IMR-90 (cell line): ENCODE measurements at regions not wholly inside any gene's neighbourhood (a gene's known extent, or its start where the extent isn't known, plus 50 kb on each side); places are given as distances from the start of the nearest gene placed in this dataset.

Source experiments
- ATAC-seq: fragments of 200-7000 bp; cut with Tn5 transposase; 2 replicates; pipeline ENCODE4 v1.9.1; 2020; ENCODE audit warnings: low read depth, mild to moderate bottlenecking, moderate library complexity
- BruUV-seq: library from RNA; stranded (reverse); fragments of 400-500 nt; replicated peaks from 2 replicates; lab custom pipeline; 2021; lab: Mats Ljungman, UMichigan
- CTCF ChIA-PET: fragments of 300-600 bp; formaldehyde crosslinking; extraction: SDS; loops from one replicate; lab custom pipeline; 2021; ENCODE audit warnings: antibody characterized with exemption; lab: Yijun Ruan, JAX
- POLR2A ChIA-PET: fragments of 300-600 bp; sonication (Branson Sonifier 250); formaldehyde crosslinking; loops from one replicate; lab custom pipeline; 2022; ENCODE audit warnings: antibody characterized with exemption; ENCODE audit not compliant: unreplicated experiment; lab: Charles Lee
- DNase-seq: peaks from one replicate; pipeline ENCODE4 v3.0.0; 2013
- H2AFZ ChIP-seq: replicated peaks from 2 replicates; pipeline ENCODE3; 2013; ENCODE audit warnings: low read length, mild to moderate bottlenecking; ENCODE audit not compliant: poor library complexity
- H2AK5ac ChIP-seq: 2 replicates; pipeline ENCODE4 v1.6.1; 2013; ENCODE audit warnings: low read depth, low read length, inconsistent platforms
- H2AK9ac ChIP-seq: replicated peaks from 2 replicates; pipeline ENCODE3; 2013; ENCODE audit warnings: mild to moderate bottlenecking, low read depth, low read length, moderate library complexity; ENCODE audit not compliant: poor library complexity
- H2BK120ac ChIP-seq: 2 replicates; pipeline ENCODE4 v1.6.1; 2013; ENCODE audit warnings: low read depth, low read length, inconsistent platforms
- H2BK15ac ChIP-seq: 3 replicates; pipeline ENCODE4 v1.6.1; 2013; ENCODE audit warnings: low read depth, low read length, inconsistent platforms
- H2BK20ac ChIP-seq: 2 replicates; pipeline ENCODE4 v1.6.1; 2013; ENCODE audit warnings: low read depth, mild to moderate bottlenecking, inconsistent platforms, low read length, moderate library complexity
- H2BK5ac ChIP-seq: 2 replicates; pipeline ENCODE4 v1.6.1; 2013; ENCODE audit warnings: mild to moderate bottlenecking, low read depth, low read length, inconsistent platforms; ENCODE audit not compliant: poor library complexity, severe bottlenecking
- H3K14ac ChIP-seq: replicated peaks from 2 replicates; pipeline ENCODE4 v1.6.1; 2013; ENCODE audit warnings: low read depth, low read length, inconsistent platforms
- H3K18ac ChIP-seq: 2 replicates; pipeline ENCODE4 v1.6.1; 2013; ENCODE audit warnings: low read depth, low read length, control low read depth
- H3K23ac ChIP-seq: 2 replicates; pipeline ENCODE4 v1.6.1; 2013; ENCODE audit warnings: low read depth, low read length, inconsistent platforms
- H3K27ac ChIP-seq: 2 replicates; pipeline ENCODE4 v1.5.1; 2013; ENCODE audit warnings: mild to moderate bottlenecking, control low read depth, low read length; ENCODE audit not compliant: insufficient read depth
- H3K27me3 ChIP-seq: 2 replicates; pipeline ENCODE4 v1.6.1; 2013; ENCODE audit warnings: low read length; ENCODE audit not compliant: control insufficient read depth, insufficient read depth
- H3K36me3 ChIP-seq: 2 replicates; pipeline ENCODE4 v1.6.1; 2013; ENCODE audit warnings: low read length, mixed read lengths; ENCODE audit not compliant: control insufficient read depth, insufficient read depth
- H3K4ac ChIP-seq: 2 replicates; pipeline ENCODE4 v1.6.1; 2013; ENCODE audit warnings: low read depth, low read length, inconsistent platforms
- H3K4me1 ChIP-seq: 2 replicates; pipeline ENCODE4 v1.6.1; 2013; ENCODE audit warnings: low read length, mixed read lengths; ENCODE audit not compliant: control insufficient read depth, insufficient read depth
- H3K4me2 ChIP-seq: 2 replicates; pipeline ENCODE4 v1.6.1; 2013; ENCODE audit warnings: low read depth, mild to moderate bottlenecking, control low read depth, low read length, moderate library complexity
- H3K4me3 ChIP-seq: 2 replicates; pipeline ENCODE4 v1.5.1; 2013; ENCODE audit warnings: low read depth, mild to moderate bottlenecking, control low read depth, low read length, moderate library complexity; ENCODE audit not compliant: insufficient read depth
- H3K56ac ChIP-seq: 2 replicates; pipeline ENCODE4 v1.6.1; 2013; ENCODE audit warnings: low read length, inconsistent platforms; ENCODE audit not compliant: insufficient read depth; ENCODE audit errors: extremely low read depth
- H3K79me1 ChIP-seq, 2 experiments: 2 replicates each; pipeline ENCODE4 v1.6.1; 2013; ENCODE audit warnings: low read length in 2 of 2, inconsistent platforms in 1 of 2, low read depth in 1 of 2
- H3K9ac ChIP-seq: 2 replicates; pipeline ENCODE4 v1.6.1; 2013; ENCODE audit warnings: low read depth, low read length, control low read depth
- H3K9me1 ChIP-seq: 2 replicates; pipeline ENCODE4 v1.6.1; 2013; ENCODE audit warnings: low read length, inconsistent platforms; ENCODE audit not compliant: insufficient read depth
- H3K9me3 ChIP-seq: 2 replicates; pipeline ENCODE4 v1.6.1; 2013; ENCODE audit warnings: low read length; ENCODE audit not compliant: control insufficient read depth, insufficient read depth
- H4K20me1 ChIP-seq: 2 replicates; pipeline ENCODE4 v1.6.1; 2013; ENCODE audit warnings: low read length, inconsistent platforms; ENCODE audit not compliant: insufficient read depth
- H4K5ac ChIP-seq: 2 replicates; pipeline ENCODE4 v1.6.1; 2013; ENCODE audit warnings: mild to moderate bottlenecking, low read depth, low read length, control low read depth
- H4K8ac ChIP-seq, 2 experiments: 2 replicates each; pipeline ENCODE4 v1.6.1; 2013; ENCODE audit warnings: low read depth in 2 of 2, low read length in 2 of 2, control low read depth in 1 of 2, inconsistent platforms in 1 of 2
- H4K91ac ChIP-seq: 2 replicates; pipeline ENCODE4 v1.6.1; 2013; ENCODE audit warnings: low read depth, low read length, inconsistent platforms; ENCODE audit not compliant: insufficient read depth
- RAD21 ChIP-seq: IDR thresholded peaks from 2 replicates; pipeline ENCODE4 v1.6.1; 2012; ENCODE audit warnings: low read length, improper control_type of control experiment
- WGBS, 2 experiments: methylation state at CpG; one replicate each; pipeline versions ENCODE4 v1.1.5 to v1.1.7; 2013; ENCODE audit warnings: missing lambda C conversion rate in 2 of 2; ENCODE audit not compliant: insufficient read length in 1 of 2; ENCODE audit errors: extremely low coverage in 2 of 2; 5-methylcytosine and 5-hydroxymethylcytosine counted together
- dilution Hi-C: fragments of 300-500 bp; cut with HindIII; formaldehyde crosslinking; loops from one replicate; pipeline ENCODE4 v1.14.3; 2018; ENCODE audit warnings: low sequenced_read_pairs; ENCODE audit not compliant: unreplicated experiment
- in situ Hi-C: fragments of 300-500 bp; cut with MboI; formaldehyde crosslinking; loops from 3 replicates; pipeline ENCODE4 v1.14.3; 2019; ENCODE audit warnings: low sequenced_read_pairs, inconsistent platforms, mixed read lengths
- intact Hi-C: fragments of 100-400 bp; cut with micrococcal nuclease; formaldehyde crosslinking; loops from 2 replicates; pipeline ENCODE4 v1.10.0; 2022
- TF ChIP-seq, protein P1 (sequence below): fragments of 150-350 bp; IDR thresholded peaks from 2 replicates; pipeline ENCODE4 v1.6.1; 2016; ENCODE audit warnings: low read depth, mild to moderate bottlenecking, low read length, moderate library complexity, borderline replicate concordance

DNA sequence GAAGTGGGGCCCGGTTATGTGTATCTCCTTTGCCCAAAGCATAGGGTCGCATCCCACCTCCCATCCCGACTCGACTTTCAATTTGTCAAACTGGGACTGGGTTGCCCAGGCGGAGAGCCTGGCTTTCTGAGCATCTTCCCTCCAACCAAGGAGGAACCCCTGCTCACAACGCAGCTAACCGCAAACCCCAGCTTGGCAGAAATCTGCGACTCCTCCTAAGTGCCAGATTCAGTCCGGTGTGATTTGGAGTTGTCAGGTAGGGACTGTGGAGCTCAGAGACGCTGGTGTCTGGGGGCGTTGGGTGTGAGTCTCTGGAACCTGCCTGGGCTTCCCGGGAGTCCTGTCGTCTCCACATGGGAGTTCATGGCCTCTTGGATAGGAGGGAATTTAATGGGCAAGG lies 1126.7 kb downstream of the AACS start:
- Histone ChIP-seq H3K9me3 (peaks cover 29% of the 10 kb centered on the region), H4K8ac (no peak overlapping the region), H3K9me1 (no peaks in the 10 kb centered on the region), H3K9ac (no peak overlapping the region), H2AFZ (no peak overlapping the region), H3K4me2 (no peak overlapping the region), H2BK15ac (no peak overlapping the region), H4K5ac (no peak overlapping the region), H3K14ac (no peak overlapping the region), H4K91ac (no peak overlapping the region), H3K4me3 (no peak overlapping the region), H3K36me3 (no peaks in the 10 kb centered on the region), H4K20me1 (no peaks in the 10 kb centered on the region), H3K56ac (no peak overlapping the region), H2BK120ac (no peak overlapping the region), H3K4ac (no peak overlapping the region), H2AK9ac (no peak overlapping the region), H3K4me1 (no peaks in the 10 kb centered on the region), H3K23ac (no peak overlapping the region), H3K27me3 (no peaks in the 10 kb centered on the region), H2BK20ac (no peak overlapping the region), H2AK5ac (no peak overlapping the region), H2BK5ac (no peak overlapping the region), H3K18ac (no peak overlapping the region), H3K27ac (no peak overlapping the region), H3K79me1 (no peaks in the 10 kb centered on the region)
- dilution Hi-C loops (no loop called here), in situ Hi-C loops (no loop called here), intact Hi-C loops (no loop called here)
- no TSS peak for BruUV-seq
- DNase-seq (no peak), ATAC-seq (no peak)
- ChIA-PET CTCF (no interaction called here), POLR2A (no interaction called here)
- 50% methylated on average over 1 of the region's 13 CpGs; no CpG with 5 or more reads in 1 of the 2 experiments for WGBS, 2 experiments
- TF ChIP-seq, protein P1, sequence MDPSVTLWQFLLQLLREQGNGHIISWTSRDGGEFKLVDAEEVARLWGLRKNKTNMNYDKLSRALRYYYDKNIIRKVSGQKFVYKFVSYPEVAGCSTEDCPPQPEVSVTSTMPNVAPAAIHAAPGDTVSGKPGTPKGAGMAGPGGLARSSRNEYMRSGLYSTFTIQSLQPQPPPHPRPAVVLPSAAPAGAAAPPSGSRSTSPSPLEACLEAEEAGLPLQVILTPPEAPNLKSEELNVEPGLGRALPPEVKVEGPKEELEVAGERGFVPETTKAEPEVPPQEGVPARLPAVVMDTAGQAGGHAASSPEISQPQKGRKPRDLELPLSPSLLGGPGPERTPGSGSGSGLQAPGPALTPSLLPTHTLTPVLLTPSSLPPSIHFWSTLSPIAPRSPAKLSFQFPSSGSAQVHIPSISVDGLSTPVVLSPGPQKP: no peak
- TF ChIP-seq RAD21: no peak
